B cell (primary cell): ENCODE measurements at regions not wholly inside any gene's neighbourhood (a gene's known extent, or its start where the extent isn't known, plus 50 kb on each side); places are given as distances from the start of the nearest gene placed in this dataset.

Experiments used
- EZH2 ChIP-seq: IDR thresholded peaks from 2 replicates; pipeline ENCODE4 v1.6.1; 2012; ENCODE audit warnings: borderline replicate concordance, low read depth, mild to moderate bottlenecking, moderate library complexity, low read length; ENCODE audit not compliant: insufficient read depth, poor library complexity, severe bottlenecking
- TF ChIP-seq, protein P1 (sequence below): fragments of 200-600 bp; IDR thresholded peaks from one replicate; pipeline ENCODE4 v1.8.0; 2022; ENCODE audit warnings: antibody characterized with exemption, mild to moderate bottlenecking

DNA sequence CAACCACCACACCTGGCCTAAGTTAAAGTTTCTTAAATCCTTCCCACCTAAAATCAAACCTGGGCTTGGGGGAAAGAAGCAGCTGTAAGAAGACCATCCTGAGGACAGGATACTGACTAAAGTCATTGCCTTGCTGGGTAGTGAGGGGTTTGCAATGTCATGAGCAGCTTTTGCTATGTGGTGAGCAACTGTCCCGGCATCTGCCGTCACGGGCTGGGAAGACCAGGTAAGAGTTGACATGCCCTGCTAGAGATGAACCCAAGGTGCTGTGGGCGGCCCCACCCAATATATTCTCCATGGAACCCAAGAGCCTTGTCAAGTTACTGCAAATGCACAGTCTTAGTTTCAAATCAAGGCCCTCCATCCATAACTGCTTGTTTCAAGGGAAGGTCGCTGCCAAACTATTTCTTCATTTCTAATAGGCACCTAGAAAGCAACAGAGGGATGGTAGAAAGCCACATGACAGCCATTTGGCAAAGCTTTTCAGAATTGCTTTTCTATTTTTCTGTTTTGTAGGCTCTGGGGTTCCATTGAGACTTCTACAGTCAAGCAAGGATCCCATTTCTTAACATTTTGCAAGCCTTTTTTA, 357.8 kb upstream of the JARID2 start:
- TF ChIP-seq, protein P1, sequence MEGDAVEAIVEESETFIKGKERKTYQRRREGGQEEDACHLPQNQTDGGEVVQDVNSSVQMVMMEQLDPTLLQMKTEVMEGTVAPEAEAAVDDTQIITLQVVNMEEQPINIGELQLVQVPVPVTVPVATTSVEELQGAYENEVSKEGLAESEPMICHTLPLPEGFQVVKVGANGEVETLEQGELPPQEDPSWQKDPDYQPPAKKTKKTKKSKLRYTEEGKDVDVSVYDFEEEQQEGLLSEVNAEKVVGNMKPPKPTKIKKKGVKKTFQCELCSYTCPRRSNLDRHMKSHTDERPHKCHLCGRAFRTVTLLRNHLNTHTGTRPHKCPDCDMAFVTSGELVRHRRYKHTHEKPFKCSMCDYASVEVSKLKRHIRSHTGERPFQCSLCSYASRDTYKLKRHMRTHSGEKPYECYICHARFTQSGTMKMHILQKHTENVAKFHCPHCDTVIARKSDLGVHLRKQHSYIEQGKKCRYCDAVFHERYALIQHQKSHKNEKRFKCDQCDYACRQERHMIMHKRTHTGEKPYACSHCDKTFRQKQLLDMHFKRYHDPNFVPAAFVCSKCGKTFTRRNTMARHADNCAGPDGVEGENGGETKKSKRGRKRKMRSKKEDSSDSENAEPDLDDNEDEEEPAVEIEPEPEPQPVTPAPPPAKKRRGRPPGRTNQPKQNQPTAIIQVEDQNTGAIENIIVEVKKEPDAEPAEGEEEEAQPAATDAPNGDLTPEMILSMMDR = no peak
- no peak for TF ChIP-seq EZH2
